Pancreas (tissue), 10 donors: ENCODE measurements at regions not wholly inside any gene's neighbourhood (a gene's known extent, or its start where the extent isn't known, plus 50 kb on each side); places are given as distances from the start of the nearest gene placed in this dataset.

Experiments used
- ATAC-seq, 4 donors: fragments of 200-7000 bp; cut with Tn5 transposase; one replicate each; pipeline versions ENCODE4 v1.8.0 to v1.9.1; 2020; ENCODE audit warnings: mild to moderate bottlenecking in 4 of 4, moderate library complexity in 4 of 4
- DNase-seq, 6 donors: peaks; one replicate each; pipeline ENCODE4 v3.0.0-alpha.2; 2020
- FAIRE-seq: peaks from 2 replicates; lab custom pipeline; 2012; peaks lifted over from hg19 to GRCh38; lab: Jason Lieb, UNC
- H3K27ac ChIP-seq, 4 donors: fragments of 200-600 bp; sonication (generic); 1 replicate in 3 of 4; 2 replicates in 1 of 4; pipeline versions ENCODE4 v1.5.0 to v1.8.0; 2020
- H3K27me3 ChIP-seq, 4 donors: fragments of 200-600 bp; one replicate each; pipeline ENCODE4 v1.8.0; 2021
- H3K36me3 ChIP-seq, 3 donors: fragments of 200-600 bp; sonication (generic) in 1 of 3; one replicate each; pipeline versions ENCODE4 v1.5.0 to v1.8.0; 2020 to 2021
- H3K4me1 ChIP-seq, 3 donors: fragments of 200-600 bp; one replicate each; pipeline ENCODE4 v1.8.0; 2021
- H3K4me3 ChIP-seq, 4 donors: fragments of 200-600 bp; sonication (generic) in 2 of 4; one replicate each; pipeline versions ENCODE4 v1.5.0 to v1.8.0; 2020 to 2021
- H3K9me3 ChIP-seq, 4 donors: fragments of 200-600 bp; one replicate each; pipeline ENCODE4 v1.8.0; 2021
- CTCF ChIP-seq, 4 donors: fragments of 200-600 bp; sonication (generic) in 3 of 4; IDR thresholded peaks; one replicate each; pipeline versions ENCODE4 v1.5.0 to v1.8.0; 2021; ENCODE audit warnings: antibody characterized with exemption in 4 of 4
- WGBS, 2 donors: extraction: QIAGEN DNeasy Blood & Tissue Kit; methylation state at CpG; one replicate each; pipeline ENCODE4 v1.1.7; 2013; 5-methylcytosine and 5-hydroxymethylcytosine counted together
- intact Hi-C, 3 donors: fragments of 100-400 bp; cut with DNase I; formaldehyde crosslinking; loops; one replicate each; pipeline versions ENCODE4 v1.11.1 to v1.14.2; 2022
- donor health status: healthy with polysubstance abuse.
- donor health status: DM: no; HTN: no; CAD: no; lungs with moderate emphysema.
- donor health status: DM: no; HTN: no; CAD: no.
- donor health status: control.
- donor health status: control.
- donor health status: Bipolar disorder and iron deficiency.
- donor health status: DM: yes; HTN: yes; CAD: no.
- donor health status: DM: no; HTN: no; CAD: no.
- donor health status: DM: no; HTN: no; CAD: no.
- donor health status: DM: yes; HTN: yes; CAD: no.

DNA sequence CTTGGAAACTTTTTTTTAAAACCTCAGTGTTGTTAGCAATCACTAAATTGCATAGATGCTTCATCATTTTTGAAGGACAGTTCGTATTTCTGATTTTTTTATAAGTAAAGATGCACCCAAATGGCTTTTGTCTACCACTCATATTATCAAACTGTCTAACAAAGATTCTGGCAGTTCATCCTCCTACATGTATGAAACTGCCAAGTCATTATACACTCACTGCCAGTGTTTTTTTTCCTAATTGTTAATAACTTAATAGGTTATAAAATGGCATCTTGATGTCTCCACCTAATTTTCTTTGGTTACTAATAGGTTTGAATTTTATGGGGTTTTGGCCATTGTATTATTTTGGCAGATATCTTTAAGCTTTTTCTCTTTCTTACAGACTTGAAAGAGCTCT, 77.0 kb downstream of the HTR5A start:
- no peaks in the 10 kb centered on the region for H3K9me3 ChIP-seq
- DNase-seq (no peak), ATAC-seq (no peak), FAIRE-seq (no peak)
- 20 to 31% methylated on average over 1 of the region's 1 CpG for WGBS, 2 donors
- H3K4me1 ChIP-seq: no peaks in the 10 kb centered on the region
- intact Hi-C loops: no loop called here
- H3K27ac ChIP-seq: no peak overlapping the region
- no peak overlapping the region for H3K4me3 ChIP-seq
- no peaks in the 10 kb centered on the region for H3K27me3 ChIP-seq
- no peaks in the 10 kb centered on the region for H3K36me3 ChIP-seq
- TF ChIP-seq CTCF (IDR thresholded peaks at IDR 0.05): no peak

- intact Hi-C loops: no loop called here
- ATAC-seq: no peak
- FAIRE-seq: no peak
- Histone ChIP-seq H3K9me3 (no peaks in the 10 kb centered on the region), H3K27ac (no peak overlapping the region), H3K36me3 (no peaks in the 10 kb centered on the region), H3K4me1 (no peaks in the 10 kb centered on the region), H3K27me3 (no peaks in the 10 kb centered on the region), H3K4me3 (no peak overlapping the region)
- DNase-seq: no peak
- TF ChIP-seq CTCF (IDR thresholded peaks at IDR 0.05): no peak
- WGBS, 2 donors: 50 to 65% methylated on average over 2 of the region's 2 CpGs
Measured at GRCh38 chr7:155147624-155148023, 77.5 kb downstream of the HTR5A start.

GRCh38 chr7:155153676-155154075, 83.6 kb downstream of the HTR5A start:
- FAIRE-seq (no peak), DNase-seq (no peak), ATAC-seq (no peak)
- H3K4me1 ChIP-seq: no peaks in the 10 kb centered on the region
- intact Hi-C loops: no loop called here
- H3K9me3 ChIP-seq: no peaks in the 10 kb centered on the region
- TF ChIP-seq CTCF (IDR thresholded peaks at IDR 0.05): no peak
- WGBS, 2 donors: 48 to 55% methylated on average over 4 of the region's 4 CpGs
- no peaks in the 10 kb centered on the region for H3K27me3 ChIP-seq
- H3K36me3 ChIP-seq: no peaks in the 10 kb centered on the region
- no peak overlapping the region for H3K27ac ChIP-seq
- H3K4me3 ChIP-seq: no peak overlapping the region

- Histone ChIP-seq H3K9me3 (no peaks in the 10 kb centered on the region), H3K27ac (no peak overlapping the region), H3K27me3 (no peaks in the 10 kb centered on the region), H3K4me3 (no peak overlapping the region), H3K36me3 (no peaks in the 10 kb centered on the region), H3K4me1 (no peaks in the 10 kb centered on the region)
- DNase-seq: no peak
- WGBS, 2 donors: 64 to 65% methylated on average over 10 of the region's 10 CpGs
- no peak for FAIRE-seq
- no peak for TF ChIP-seq CTCF (IDR thresholded peaks at IDR 0.05)
- intact Hi-C loops: no loop called here
- ATAC-seq: no peak
Measured at GRCh38 chr7:155154586-155154985, 84.5 kb downstream of the HTR5A start.

DNA sequence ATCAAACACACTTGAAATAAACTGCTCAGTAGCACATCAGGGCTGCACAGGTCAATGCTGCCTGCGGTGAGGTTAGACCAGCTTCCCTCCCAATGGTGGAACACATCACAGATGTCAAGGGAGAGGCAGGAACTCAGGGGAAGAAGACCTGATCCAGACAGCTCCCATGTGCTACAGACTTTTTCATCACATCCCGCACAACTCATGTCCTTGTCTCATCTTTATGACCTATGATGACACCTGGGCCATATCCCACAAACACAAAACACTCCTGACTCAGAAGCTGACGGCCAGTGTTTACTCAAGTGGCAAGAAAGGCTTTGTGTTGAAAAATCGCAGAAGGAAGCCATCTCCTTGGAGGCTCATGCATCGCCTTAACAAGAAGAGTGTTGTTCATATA, 91.6 kb downstream of the HTR5A start:
- Histone ChIP-seq H3K4me1 (peaks cover 0 to 7% (median 0%) of the 10 kb centered on the region in 3 donors), H3K27me3 (no peaks in the 10 kb centered on the region), H3K9me3 (no peaks in the 10 kb centered on the region), H3K36me3 (no peaks in the 10 kb centered on the region), H3K4me3 (no peak overlapping the region), H3K27ac (no peak overlapping the region)
- ATAC-seq (no peak), DNase-seq (no peak), FAIRE-seq (no peak)
- no peak for TF ChIP-seq CTCF (IDR thresholded peaks at IDR 0.05)
- intact Hi-C loops: no loop called here
- WGBS, 2 donors: 78 to 81% methylated on average over 5 of the region's 5 CpGs
